ENCODE measurements at regions not wholly inside any gene's neighbourhood (a gene's known extent, or its start where the extent isn't known, plus 50 kb on each side); places are given as distances from the start of the nearest gene placed in this dataset.

- no peak overlapping the region for H3K4me3 ChIP-seq (ENCODE audit: low read length)
- DNase-seq (ENCODE audit: low read depth), result no peak
- TF ChIP-seq CTCF (conservative IDR thresholded peaks at IDR 0.05; ENCODE audit: low read depth, low read length), result no peak
Measured at GRCh38 chr2:134197445-134197844, 56.4 kb upstream of the MGAT5 start.

GRCh38 chr2:134198006-134198634, 55.8 kb upstream of the MGAT5 start:
- DNase-seq (ENCODE audit: low read depth), result no peak
- no peak for TF ChIP-seq CTCF (conservative IDR thresholded peaks at IDR 0.05; ENCODE audit: low read depth, low read length)
- no peak overlapping the region for H3K4me3 ChIP-seq (ENCODE audit: low read length)

DNA sequence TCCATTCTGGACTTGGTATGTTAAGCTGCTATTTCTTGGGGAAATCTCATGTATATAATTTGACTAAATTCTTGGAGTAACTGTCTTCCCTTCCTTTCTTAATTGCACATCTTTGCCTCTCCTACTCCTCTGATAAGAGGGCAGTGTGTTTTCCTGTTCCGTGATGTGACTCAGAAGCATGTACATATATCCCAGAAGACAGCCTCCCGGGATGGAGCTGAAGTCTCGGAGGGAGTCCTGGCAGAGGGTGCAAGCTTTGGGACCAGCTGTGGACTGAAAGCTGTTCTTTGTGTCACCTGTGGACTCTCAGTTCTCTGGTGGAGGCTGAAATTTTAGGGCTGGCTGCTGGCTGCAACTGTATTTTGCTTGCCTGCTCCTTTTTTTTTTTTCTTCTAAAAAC, 54.7 kb upstream of the MGAT5 start:
- DNase-seq (ENCODE audit: low read depth), result no peak
- H3K4me3 ChIP-seq (ENCODE audit: low read length), result no peak overlapping the region
- TF ChIP-seq CTCF (conservative IDR thresholded peaks at IDR 0.05; ENCODE audit: low read depth, low read length), result no peak

GRCh38 chr2:134200036-134200618, 53.7 kb upstream of the MGAT5 start:
- no peak for DNase-seq (ENCODE audit: low read depth)
- no peak for TF ChIP-seq CTCF (conservative IDR thresholded peaks at IDR 0.05; ENCODE audit: low read depth, low read length)
- H3K4me3 ChIP-seq (ENCODE audit: low read length), result no peak overlapping the region

DNA sequence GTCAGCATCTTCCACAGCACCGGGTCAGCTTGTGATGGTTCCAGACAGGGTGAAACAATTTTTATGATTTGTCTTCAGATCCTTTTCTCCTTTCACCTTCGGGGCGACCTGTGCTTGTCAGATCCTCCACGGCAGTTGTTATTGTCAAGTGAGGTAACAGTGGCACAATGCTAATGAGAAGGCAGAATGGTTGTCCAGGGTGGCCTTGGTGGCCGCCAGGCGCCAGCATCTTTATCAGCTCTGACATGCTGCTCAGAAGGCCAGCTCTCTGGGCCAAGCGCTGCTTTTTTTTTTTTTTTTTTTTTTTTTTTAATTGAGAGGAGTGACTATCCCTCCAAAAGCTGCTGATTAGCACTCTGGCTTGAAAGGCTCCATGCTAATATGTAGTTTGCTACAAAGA, 52.3 kb upstream of the MGAT5 start:
- DNase-seq (ENCODE audit: low read depth), result no peak
- no peak for TF ChIP-seq CTCF (conservative IDR thresholded peaks at IDR 0.05; ENCODE audit: low read depth, low read length)
- H3K4me3 ChIP-seq (ENCODE audit: low read length), result no peak overlapping the region

DNA sequence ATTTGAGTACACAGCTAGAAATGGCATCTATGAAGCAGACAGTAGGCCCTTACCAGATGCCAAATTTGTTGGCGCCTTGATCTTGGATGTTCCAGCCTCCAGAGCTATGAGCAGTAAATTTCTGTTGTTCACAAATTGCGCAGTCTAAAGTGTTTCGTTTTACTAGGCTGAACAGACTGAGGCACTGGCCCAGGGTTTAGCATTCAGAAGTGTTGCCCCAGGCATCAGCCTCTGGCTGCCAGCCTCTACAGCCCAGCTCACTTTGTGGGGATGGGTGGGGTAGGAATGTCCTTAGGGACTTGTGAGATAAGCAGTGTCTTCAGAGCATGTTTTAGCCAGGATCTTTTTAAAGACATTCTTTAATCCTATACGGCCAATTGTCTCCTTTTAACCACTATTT, 51.5 kb upstream of the MGAT5 start:
- no peak for TF ChIP-seq CTCF (conservative IDR thresholded peaks at IDR 0.05; ENCODE audit: low read depth, low read length)
- no peak overlapping the region for H3K4me3 ChIP-seq (ENCODE audit: low read length)

GRCh38 chr2:134203175-134203574, 50.7 kb upstream of the MGAT5 start:
- no peak for DNase-seq (ENCODE audit: low read depth)
- TF ChIP-seq CTCF (conservative IDR thresholded peaks at IDR 0.05; ENCODE audit: low read depth, low read length), result no peak
- no peak overlapping the region for H3K4me3 ChIP-seq (ENCODE audit: low read length)

More for the DNA sequence above, 51.5 kb upstream of the MGAT5 start:
- DNase-seq (ENCODE audit: low read depth), result no peak
